ENCODE measurements at regions not wholly inside any gene's neighbourhood (a gene's known extent, or its start where the extent isn't known, plus 50 kb on each side); places are given as distances from the start of the nearest gene placed in this dataset.

DNA sequence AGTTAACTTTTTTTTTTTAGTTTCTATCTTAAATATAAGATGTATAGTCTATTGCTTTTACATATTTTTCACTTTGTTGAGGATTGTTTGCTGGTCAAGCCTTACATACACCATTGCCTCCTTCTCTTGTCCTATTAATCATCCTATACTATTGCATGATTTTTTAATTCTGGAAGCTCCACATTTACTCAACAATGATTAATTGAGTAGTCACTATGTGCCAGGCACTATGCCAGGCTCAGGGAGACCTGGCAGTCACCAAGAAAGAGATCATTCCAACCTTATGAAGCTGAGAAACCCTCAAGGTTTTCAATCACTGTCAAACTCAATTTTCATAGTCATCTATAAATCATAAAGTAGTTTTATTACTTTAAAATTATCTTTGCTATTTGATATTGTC is 626.2 kb downstream of the IGSF11 start:
- TF ChIP-seq, protein P1, sequence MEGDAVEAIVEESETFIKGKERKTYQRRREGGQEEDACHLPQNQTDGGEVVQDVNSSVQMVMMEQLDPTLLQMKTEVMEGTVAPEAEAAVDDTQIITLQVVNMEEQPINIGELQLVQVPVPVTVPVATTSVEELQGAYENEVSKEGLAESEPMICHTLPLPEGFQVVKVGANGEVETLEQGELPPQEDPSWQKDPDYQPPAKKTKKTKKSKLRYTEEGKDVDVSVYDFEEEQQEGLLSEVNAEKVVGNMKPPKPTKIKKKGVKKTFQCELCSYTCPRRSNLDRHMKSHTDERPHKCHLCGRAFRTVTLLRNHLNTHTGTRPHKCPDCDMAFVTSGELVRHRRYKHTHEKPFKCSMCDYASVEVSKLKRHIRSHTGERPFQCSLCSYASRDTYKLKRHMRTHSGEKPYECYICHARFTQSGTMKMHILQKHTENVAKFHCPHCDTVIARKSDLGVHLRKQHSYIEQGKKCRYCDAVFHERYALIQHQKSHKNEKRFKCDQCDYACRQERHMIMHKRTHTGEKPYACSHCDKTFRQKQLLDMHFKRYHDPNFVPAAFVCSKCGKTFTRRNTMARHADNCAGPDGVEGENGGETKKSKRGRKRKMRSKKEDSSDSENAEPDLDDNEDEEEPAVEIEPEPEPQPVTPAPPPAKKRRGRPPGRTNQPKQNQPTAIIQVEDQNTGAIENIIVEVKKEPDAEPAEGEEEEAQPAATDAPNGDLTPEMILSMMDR (IDR thresholded peaks at IDR 0.05; ENCODE audit: borderline replicate concordance, extremely low read depth, low read length, poor library complexity, severe bottlenecking) = no peak
- TF ChIP-seq EZH2 (IDR thresholded peaks at IDR 0.05; ENCODE audit: borderline replicate concordance, low read depth, low read length, severe bottlenecking) = no peak
